ENCODE measurements at regions not wholly inside any gene's neighbourhood (a gene's known extent, or its start where the extent isn't known, plus 50 kb on each side); places are given as distances from the start of the nearest gene placed in this dataset.

DNA sequence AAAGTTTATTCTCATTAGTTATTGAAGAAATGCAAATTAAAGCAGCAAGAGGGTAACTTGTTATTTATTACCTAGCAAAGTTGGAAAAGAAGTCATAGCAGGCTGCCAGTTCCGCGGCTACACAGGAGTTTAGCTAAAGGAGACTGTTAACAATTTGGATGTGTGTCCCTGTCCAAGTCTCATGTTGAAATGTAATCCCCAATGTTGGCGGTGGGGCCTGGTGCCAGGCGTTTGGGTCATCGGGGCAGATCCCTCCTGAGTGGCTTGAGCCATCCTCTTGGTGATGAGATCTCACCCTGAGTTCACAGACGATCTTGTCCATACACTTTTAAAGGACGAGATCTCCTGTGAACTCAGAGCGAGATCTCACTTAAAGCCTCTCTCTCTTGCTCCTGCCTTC, 608.3 kb downstream of the SH2D4B start:
- TF ChIP-seq RAD21 (IDR thresholded peaks at IDR 0.05; ENCODE audit: insufficient read depth, low read depth, low read length) (no peak), RAD51 (IDR thresholded peaks at IDR 0.05) (no peak), NR2F1 (conservative IDR thresholded peaks at IDR 0.05) (no peak), CBX3 (IDR thresholded peaks at IDR 0.05; ENCODE audit: borderline replicate concordance, low read depth) (no peak), NFXL1 (IDR thresholded peaks at IDR 0.05; ENCODE audit: borderline replicate concordance) (no peak), RELA (IDR thresholded peaks at IDR 0.05; ENCODE audit: borderline replicate concordance, partially characterized antibody) (no peak), CREM (IDR thresholded peaks at IDR 0.05; ENCODE audit: low read depth) (no peak), TAF1 (IDR thresholded peaks at IDR 0.05; ENCODE audit: borderline replicate concordance, low read depth, low read length) (no peak), STAT3 (IDR thresholded peaks at IDR 0.05; ENCODE audit: low read depth, low read length) (no peak), NBN (IDR thresholded peaks at IDR 0.05) (no peak), ZNF274 (IDR thresholded peaks at IDR 0.05; ENCODE audit: insufficient read depth, insufficient read length) (no peak)
- Histone ChIP-seq H4K20me1 (ENCODE audit: control insufficient read depth, insufficient read depth) (no peaks in the 10 kb centered on the region), H3K9me3 (replicated peaks; ENCODE audit: control insufficient read depth, insufficient read depth, low read length) (no peaks in the 10 kb centered on the region), H3K27ac (ENCODE audit: control insufficient read depth, insufficient read depth) (no peak overlapping the region), H3K79me2 (ENCODE audit: control insufficient read depth, insufficient read depth, low read length) (no peaks in the 10 kb centered on the region), H3K4me2 (ENCODE audit: control insufficient read depth, insufficient read depth) (no peak overlapping the region), H3K9ac (ENCODE audit: control insufficient read depth, insufficient read depth, low read length) (no peak overlapping the region), H2AFZ (ENCODE audit: control insufficient read depth, low read depth, low read length) (no peak overlapping the region), H3K4me3 (no peak overlapping the region), H3K27me3 (replicated peaks in 1 of 2; ENCODE audit: control insufficient read depth in 2 of 2, insufficient read depth in 2 of 2, low read length in 1 of 2) (no peaks in the 10 kb centered on the region), H3K4me1 (ENCODE audit: control insufficient read depth, insufficient read depth, low read length) (no peaks in the 10 kb centered on the region), H3K36me3 (ENCODE audit: control insufficient read depth in 2 of 2, insufficient read depth in 2 of 2, low read length in 1 of 2) (no peaks in the 10 kb centered on the region)
- no peak for ATAC-seq
- FAIRE-seq, result no peak
- POLR2A ChIA-PET, result no interaction called here
- intact Hi-C loops (cut with micrococcal nuclease; ENCODE audit: unreplicated experiment) (no loop called here), in situ Hi-C loops (cut with MboI) (no loop called here)
- RAD21 ChIA-PET (ENCODE audit: unreplicated experiment), result no interaction called here
- no peak for DNase-seq (ENCODE audit: low read depth, low spot score)
- CTCF ChIA-PET, result interaction anchor here (2.0 kb wide), 1 partner anchor 32 kb away, joined by 6 read pairs; no protein-coding TSS in a partner anchor
- SMC1A ChIA-PET (ENCODE audit: uncharacterized antibody, unreplicated experiment), result interaction anchor here (0.6 to 0.7 kb wide), 2 partner anchors 16 to 61 kb away, joined by 3 read pairs; no protein-coding TSS in a partner anchor
- no TSS peak for BruUV-seq (replicated peaks)
- 87% methylated on average over 7 of the region's 8 CpGs for WGBS (ENCODE audit: insufficient coverage, insufficient replicate concordance, low lambda C conversion rate, missing lambda C conversion rate)

DNA sequence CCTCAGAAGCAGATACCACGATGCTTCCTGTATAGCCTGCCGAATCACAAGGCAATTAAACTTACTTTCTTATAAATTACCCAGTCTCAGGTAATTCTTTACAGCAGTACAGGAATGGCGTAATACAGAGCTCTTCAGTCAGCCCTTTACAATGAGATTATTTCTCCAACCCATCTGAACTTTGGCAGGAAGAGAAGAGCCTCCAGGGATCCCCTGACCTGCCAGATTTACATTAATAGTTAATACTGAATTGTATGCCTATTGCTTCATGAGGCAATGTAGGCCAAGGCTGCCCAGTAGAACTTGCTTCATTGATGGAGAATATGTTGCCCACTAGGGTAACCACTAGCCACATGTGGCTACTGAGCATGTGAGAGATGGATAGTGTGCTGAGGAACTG, 608.7 kb downstream of the SH2D4B start:
- H3K4me1 ChIP-seq (ENCODE audit: control insufficient read depth, insufficient read depth, low read length), result no peaks in the 10 kb centered on the region
- no peak overlapping the region for H3K4me3 ChIP-seq
- no peaks in the 10 kb centered on the region for H3K36me3 ChIP-seq (ENCODE audit: control insufficient read depth in 2 of 2, insufficient read depth in 2 of 2, low read length in 1 of 2)
- 2% methylated on average over 3 of the region's 3 CpGs for WGBS (ENCODE audit: insufficient coverage, insufficient replicate concordance, low lambda C conversion rate, missing lambda C conversion rate)
- intact Hi-C loops (cut with micrococcal nuclease; ENCODE audit: unreplicated experiment) (no loop called here), in situ Hi-C loops (cut with MboI) (no loop called here)
- SMC1A ChIA-PET (ENCODE audit: uncharacterized antibody, unreplicated experiment), result interaction anchor here (1.3 kb wide), 1 partner anchor 16 kb away, joined by 6 read pairs; no protein-coding TSS in a partner anchor
- H3K9ac ChIP-seq (ENCODE audit: control insufficient read depth, insufficient read depth, low read length), result no peak overlapping the region
- ATAC-seq (no peak), FAIRE-seq (no peak), DNase-seq (ENCODE audit: low read depth, low spot score) (no peak)
- no peaks in the 10 kb centered on the region for H3K79me2 ChIP-seq (ENCODE audit: control insufficient read depth, insufficient read depth, low read length)
- H2AFZ ChIP-seq (ENCODE audit: control insufficient read depth, low read depth, low read length), result no peak overlapping the region
- H3K27ac ChIP-seq (ENCODE audit: control insufficient read depth, insufficient read depth), result no peak overlapping the region
- CTCF ChIA-PET, result interaction anchor here (2.0 kb wide), 1 partner anchor 32 kb away, joined by 6 read pairs; no protein-coding TSS in a partner anchor
- no peaks in the 10 kb centered on the region for H3K27me3 ChIP-seq (replicated peaks in 1 of 2; ENCODE audit: control insufficient read depth in 2 of 2, insufficient read depth in 2 of 2, low read length in 1 of 2)
- TF ChIP-seq BMI1 (IDR thresholded peaks at IDR 0.05; ENCODE audit: borderline replicate concordance), result no peak
- H3K4me2 ChIP-seq (ENCODE audit: control insufficient read depth, insufficient read depth), result no peak overlapping the region
- BruUV-seq (replicated peaks), result no TSS peak
- RAD21 ChIA-PET (ENCODE audit: unreplicated experiment), result no interaction called here
- no peaks in the 10 kb centered on the region for H4K20me1 ChIP-seq (ENCODE audit: control insufficient read depth, insufficient read depth)
- no peaks in the 10 kb centered on the region for H3K9me3 ChIP-seq (replicated peaks; ENCODE audit: control insufficient read depth, insufficient read depth, low read length)
- POLR2A ChIA-PET, result no interaction called here
